ENCODE measurements at regions not wholly inside any gene's neighbourhood (a gene's known extent, or its start where the extent isn't known, plus 50 kb on each side); places are given as distances from the start of the nearest gene placed in this dataset.

DNA sequence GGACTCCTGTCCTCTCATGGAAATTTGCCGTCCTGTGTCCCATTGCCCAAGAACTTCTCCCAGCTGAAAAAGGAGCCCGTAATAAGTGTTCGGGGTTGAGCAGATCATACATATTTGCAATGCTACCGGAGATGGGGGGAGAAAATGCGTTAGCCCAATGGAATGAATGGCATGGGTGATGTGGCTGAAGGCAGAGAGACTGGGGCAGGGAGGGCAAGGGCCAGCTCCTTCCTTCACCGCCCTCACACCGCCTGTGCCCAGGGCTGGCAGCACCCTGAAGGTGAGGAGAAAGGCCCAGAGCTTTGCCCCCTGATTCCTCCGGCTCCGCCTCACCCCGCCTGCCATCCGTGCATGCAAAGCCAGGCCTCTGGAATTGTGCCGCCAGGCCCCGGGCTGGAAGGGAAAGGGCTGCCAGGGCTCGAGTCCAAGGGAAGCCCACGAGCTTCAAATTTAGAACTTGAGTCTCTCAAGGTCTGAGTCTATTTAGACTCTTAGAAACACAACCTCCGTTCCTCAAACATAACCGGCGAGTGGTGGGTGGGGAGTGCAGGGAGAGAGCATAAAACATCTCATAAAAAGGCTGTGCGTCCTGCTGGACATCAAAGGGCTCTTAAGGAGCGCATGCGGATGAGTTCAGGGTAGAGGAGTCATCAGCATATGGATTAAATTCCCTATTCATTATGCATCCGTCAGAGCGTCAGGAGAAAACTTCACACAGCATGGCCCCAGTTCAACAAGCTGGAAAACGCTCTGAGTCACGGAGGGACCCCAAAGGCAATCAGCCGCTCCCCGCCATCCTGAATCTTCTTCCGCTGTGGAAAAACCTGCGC, 121.7 kb upstream of the GLI2 start:
- no peak for DNase-seq
- H3K27ac Mint-ChIP-seq = no peak overlapping the region
- no peak overlapping the region for H3K4me3 Mint-ChIP-seq
- peaks cover 60% of the 10 kb centered on the region for H3K27me3 Mint-ChIP-seq (ENCODE audit: low read depth, poor library complexity)
- H3K36me3 Mint-ChIP-seq (ENCODE audit: low read depth) = no peaks in the 10 kb centered on the region
- peaks cover 29% of the 10 kb centered on the region for H3K4me1 Mint-ChIP-seq
- H3K9me3 Mint-ChIP-seq = no peaks in the 10 kb centered on the region
- TF ChIP-seq, protein P1, sequence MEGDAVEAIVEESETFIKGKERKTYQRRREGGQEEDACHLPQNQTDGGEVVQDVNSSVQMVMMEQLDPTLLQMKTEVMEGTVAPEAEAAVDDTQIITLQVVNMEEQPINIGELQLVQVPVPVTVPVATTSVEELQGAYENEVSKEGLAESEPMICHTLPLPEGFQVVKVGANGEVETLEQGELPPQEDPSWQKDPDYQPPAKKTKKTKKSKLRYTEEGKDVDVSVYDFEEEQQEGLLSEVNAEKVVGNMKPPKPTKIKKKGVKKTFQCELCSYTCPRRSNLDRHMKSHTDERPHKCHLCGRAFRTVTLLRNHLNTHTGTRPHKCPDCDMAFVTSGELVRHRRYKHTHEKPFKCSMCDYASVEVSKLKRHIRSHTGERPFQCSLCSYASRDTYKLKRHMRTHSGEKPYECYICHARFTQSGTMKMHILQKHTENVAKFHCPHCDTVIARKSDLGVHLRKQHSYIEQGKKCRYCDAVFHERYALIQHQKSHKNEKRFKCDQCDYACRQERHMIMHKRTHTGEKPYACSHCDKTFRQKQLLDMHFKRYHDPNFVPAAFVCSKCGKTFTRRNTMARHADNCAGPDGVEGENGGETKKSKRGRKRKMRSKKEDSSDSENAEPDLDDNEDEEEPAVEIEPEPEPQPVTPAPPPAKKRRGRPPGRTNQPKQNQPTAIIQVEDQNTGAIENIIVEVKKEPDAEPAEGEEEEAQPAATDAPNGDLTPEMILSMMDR (IDR thresholded peaks at IDR 0.05) = no peak

DNA sequence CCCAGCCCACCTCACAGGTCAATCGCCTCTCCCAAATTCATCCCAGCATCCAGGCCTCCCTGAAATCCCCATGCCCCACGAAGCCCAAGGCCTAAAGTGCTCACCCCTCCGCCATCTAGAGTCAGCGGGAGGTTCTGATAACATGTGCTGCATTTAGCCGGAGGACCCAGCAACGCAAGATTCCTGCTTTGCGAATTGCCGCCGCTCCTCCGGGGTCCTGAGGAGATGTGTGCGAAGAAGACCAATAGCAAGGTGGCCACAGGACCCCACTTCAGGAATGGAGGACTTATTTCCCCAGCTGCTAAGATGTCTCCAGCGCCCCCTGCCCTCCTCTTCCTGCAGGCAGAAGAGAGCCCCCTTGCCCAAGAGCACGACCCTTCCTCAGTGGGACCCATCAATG, 120.8 kb upstream of the GLI2 start:
- H3K4me3 Mint-ChIP-seq = no peak overlapping the region
- no peak for DNase-seq
- peaks cover 23% of the 10 kb centered on the region for H3K4me1 Mint-ChIP-seq
- no peaks in the 10 kb centered on the region for H3K9me3 Mint-ChIP-seq
- H3K27ac Mint-ChIP-seq = no peak overlapping the region
- H3K27me3 Mint-ChIP-seq (ENCODE audit: low read depth, poor library complexity) = peaks cover 55% of the 10 kb centered on the region
- H3K36me3 Mint-ChIP-seq (ENCODE audit: low read depth) = no peaks in the 10 kb centered on the region
- TF ChIP-seq, protein P1 (IDR thresholded peaks at IDR 0.05) = no peak

DNA sequence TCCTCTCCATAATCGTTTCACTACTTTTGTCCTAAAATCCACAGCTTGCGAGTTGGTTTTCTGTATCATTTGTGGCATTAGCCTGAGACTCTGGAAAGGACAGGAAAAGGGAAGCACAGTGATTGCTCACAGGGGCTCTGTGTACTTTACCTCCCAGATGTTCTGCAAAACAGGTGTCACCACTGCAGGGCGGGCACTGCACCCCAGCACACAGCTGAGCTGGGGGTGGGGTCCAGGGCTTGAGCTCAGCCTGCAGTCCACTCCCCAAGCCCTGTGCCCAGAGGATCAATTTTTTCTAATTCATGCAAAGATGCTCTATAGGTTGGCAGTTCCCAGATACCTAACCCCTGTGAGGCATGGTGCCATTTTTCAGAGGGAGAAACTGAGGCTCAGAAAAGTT, 119.4 kb upstream of the GLI2 start:
- Mint-ChIP-seq H3K4me3 (no peak overlapping the region), H3K9me3 (no peaks in the 10 kb centered on the region), H3K27me3 (ENCODE audit: low read depth, poor library complexity) (peaks cover 46% of the 10 kb centered on the region), H3K27ac (no peak overlapping the region), H3K36me3 (ENCODE audit: low read depth) (no peaks in the 10 kb centered on the region), H3K4me1 (peaks cover 17% of the 10 kb centered on the region)
- TF ChIP-seq, protein P1 (IDR thresholded peaks at IDR 0.05) = no peak
- no peak for DNase-seq

DNA sequence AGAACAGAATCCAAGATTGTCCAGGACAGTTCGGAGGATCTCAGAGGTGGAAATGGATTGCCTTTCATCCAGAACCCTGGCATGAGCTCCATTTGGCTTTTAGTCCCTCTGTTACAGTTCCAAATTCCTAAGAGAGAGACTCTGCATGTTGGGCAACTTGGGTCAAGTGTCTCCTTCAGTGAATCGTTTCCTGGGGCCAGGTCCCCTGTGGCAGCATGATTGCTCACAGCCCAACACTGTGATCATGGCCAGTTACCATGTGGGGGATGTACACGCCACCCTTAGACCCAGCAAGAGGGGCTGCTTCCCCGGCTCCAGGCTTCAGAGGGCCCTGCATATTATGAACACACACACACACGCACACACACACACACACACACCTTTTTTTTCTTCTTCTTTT, 118.6 kb upstream of the GLI2 start:
- Mint-ChIP-seq H3K4me1 (peaks cover 17% of the 10 kb centered on the region), H3K27ac (no peak overlapping the region), H3K27me3 (ENCODE audit: low read depth, poor library complexity) (peaks cover 45% of the 10 kb centered on the region), H3K4me3 (no peak overlapping the region), H3K36me3 (ENCODE audit: low read depth) (no peaks in the 10 kb centered on the region), H3K9me3 (no peaks in the 10 kb centered on the region)
- TF ChIP-seq, protein P1 (IDR thresholded peaks at IDR 0.05) = no peak
- no peak for DNase-seq

DNA sequence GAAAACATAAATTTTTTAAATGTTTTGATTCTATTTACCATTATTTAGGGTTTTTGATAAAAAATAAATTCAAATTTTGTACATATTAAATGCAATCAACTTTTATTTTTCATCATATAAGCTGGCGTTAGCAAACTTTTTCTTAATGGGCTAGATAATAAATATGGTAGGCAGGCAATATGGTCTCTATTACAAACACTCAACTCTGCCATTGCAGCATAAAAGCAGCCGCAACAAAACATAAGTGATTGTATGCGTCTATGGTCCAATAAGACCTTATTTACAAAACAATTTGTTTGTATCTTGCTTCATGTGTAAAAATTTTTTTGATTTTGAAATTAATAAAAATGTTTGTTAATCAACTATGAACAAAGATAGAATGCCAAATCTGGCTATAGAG, 116.8 kb upstream of the GLI2 start:
- Mint-ChIP-seq H3K27me3 (ENCODE audit: low read depth, poor library complexity) (peaks cover 45% of the 10 kb centered on the region), H3K4me1 (peaks cover 11% of the 10 kb centered on the region), H3K27ac (no peak overlapping the region), H3K9me3 (no peaks in the 10 kb centered on the region), H3K36me3 (ENCODE audit: low read depth) (no peaks in the 10 kb centered on the region), H3K4me3 (no peak overlapping the region)
- DNase-seq = no peak
- TF ChIP-seq, protein P1 (IDR thresholded peaks at IDR 0.05) = no peak

DNA sequence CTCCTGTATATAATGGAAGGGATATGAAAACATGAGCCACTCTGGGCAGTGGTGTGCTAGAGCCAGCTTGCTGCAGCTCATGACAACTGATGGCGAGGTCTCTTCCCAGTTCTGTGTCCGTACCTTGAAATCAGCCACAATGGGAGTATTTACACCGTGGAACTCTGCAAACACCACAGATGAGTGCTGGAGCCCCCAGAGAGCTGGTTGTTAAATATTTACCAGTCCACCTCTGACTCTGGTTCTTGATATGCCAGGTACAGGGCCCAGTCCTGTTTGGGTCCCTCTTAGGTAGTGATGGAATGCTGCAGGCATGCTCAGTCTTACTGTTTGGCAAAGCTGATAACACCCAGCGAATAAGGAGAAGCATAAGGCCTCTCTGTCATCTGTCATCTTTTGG, 116.1 kb upstream of the GLI2 start:
- Mint-ChIP-seq H3K27ac (no peak overlapping the region), H3K4me1 (peaks cover 6% of the 10 kb centered on the region), H3K27me3 (ENCODE audit: low read depth, poor library complexity) (peaks cover 48% of the 10 kb centered on the region), H3K9me3 (no peaks in the 10 kb centered on the region), H3K4me3 (no peak overlapping the region), H3K36me3 (ENCODE audit: low read depth) (no peaks in the 10 kb centered on the region)
- TF ChIP-seq, protein P1 (IDR thresholded peaks at IDR 0.05) = no peak
- no peak for DNase-seq
